ENCODE measurements at regions not wholly inside any gene's neighbourhood (a gene's known extent, or its start where the extent isn't known, plus 50 kb on each side); places are given as distances from the start of the nearest gene placed in this dataset.

GRCh38 chr18:24976502-24976901 lies 375.5 kb downstream of the ZNF521 start:
- Histone ChIP-seq H3K4me3 (no peak overlapping the region), H3K36me3 (no peaks in the 10 kb centered on the region), H3K9me3 (no peaks in the 10 kb centered on the region), H3K27me3 (peaks cover 0 to 12% (median 0%) of the 10 kb centered on the region in 4 donors), H3K4me1 (no peaks in the 10 kb centered on the region), H3K27ac (replicated peaks in 1 of 4) (no peak overlapping the region)
- intact Hi-C loops (cut with DNase I): no loop called here
- DNase-seq (ENCODE audit: extremely low spot score): no peak
- WGBS: 82% methylated on average over 4 of the region's 4 CpGs
- TF ChIP-seq POLR2AphosphoS5 (IDR thresholded peaks at IDR 0.05): no peak
- TF ChIP-seq EP300 (IDR thresholded peaks at IDR 0.05): no peak
- TF ChIP-seq, protein P1, sequence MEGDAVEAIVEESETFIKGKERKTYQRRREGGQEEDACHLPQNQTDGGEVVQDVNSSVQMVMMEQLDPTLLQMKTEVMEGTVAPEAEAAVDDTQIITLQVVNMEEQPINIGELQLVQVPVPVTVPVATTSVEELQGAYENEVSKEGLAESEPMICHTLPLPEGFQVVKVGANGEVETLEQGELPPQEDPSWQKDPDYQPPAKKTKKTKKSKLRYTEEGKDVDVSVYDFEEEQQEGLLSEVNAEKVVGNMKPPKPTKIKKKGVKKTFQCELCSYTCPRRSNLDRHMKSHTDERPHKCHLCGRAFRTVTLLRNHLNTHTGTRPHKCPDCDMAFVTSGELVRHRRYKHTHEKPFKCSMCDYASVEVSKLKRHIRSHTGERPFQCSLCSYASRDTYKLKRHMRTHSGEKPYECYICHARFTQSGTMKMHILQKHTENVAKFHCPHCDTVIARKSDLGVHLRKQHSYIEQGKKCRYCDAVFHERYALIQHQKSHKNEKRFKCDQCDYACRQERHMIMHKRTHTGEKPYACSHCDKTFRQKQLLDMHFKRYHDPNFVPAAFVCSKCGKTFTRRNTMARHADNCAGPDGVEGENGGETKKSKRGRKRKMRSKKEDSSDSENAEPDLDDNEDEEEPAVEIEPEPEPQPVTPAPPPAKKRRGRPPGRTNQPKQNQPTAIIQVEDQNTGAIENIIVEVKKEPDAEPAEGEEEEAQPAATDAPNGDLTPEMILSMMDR (IDR thresholded peaks at IDR 0.05): no peak
- TF ChIP-seq POLR2A (IDR thresholded peaks at IDR 0.05; ENCODE audit: low read depth): no peak

DNA sequence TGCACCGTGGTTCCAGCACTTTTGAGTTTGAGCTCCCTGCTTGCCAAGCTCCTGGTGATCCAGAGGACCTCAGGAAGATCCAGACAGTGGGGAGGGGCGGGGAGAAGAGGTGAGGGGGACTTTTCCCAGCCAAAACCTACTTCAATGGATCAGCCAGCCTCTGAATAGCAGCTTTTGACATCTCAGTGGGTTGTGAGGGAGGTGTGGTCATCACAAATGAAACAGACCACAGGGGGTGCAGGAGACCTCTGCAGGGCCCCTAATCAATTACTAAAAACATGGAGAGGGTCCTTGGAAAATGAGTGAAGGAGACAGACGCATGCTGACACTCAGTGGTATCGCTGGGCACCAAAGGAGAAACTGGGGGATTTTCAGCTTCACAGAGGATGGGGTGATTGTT lies 372.7 kb downstream of the ZNF521 start:
- Histone ChIP-seq H3K9me3 (no peaks in the 10 kb centered on the region), H3K27me3 (peaks cover 0 to 17% (median 0%) of the 10 kb centered on the region in 4 donors), H3K4me3 (no peak overlapping the region), H3K27ac (replicated peaks in 1 of 4) (no peak overlapping the region), H3K36me3 (no peaks in the 10 kb centered on the region), H3K4me1 (no peaks in the 10 kb centered on the region)
- intact Hi-C loops (cut with DNase I): no loop called here
- TF ChIP-seq POLR2A (IDR thresholded peaks at IDR 0.05; ENCODE audit: low read depth) (no peak), POLR2AphosphoS5 (IDR thresholded peaks at IDR 0.05) (no peak), EP300 (IDR thresholded peaks at IDR 0.05) (no peak)
- TF ChIP-seq, protein P1 (IDR thresholded peaks at IDR 0.05): no peak
- 59% methylated on average over 4 of the region's 4 CpGs for WGBS
- DNase-seq (ENCODE audit: extremely low spot score): no peak

DNA sequence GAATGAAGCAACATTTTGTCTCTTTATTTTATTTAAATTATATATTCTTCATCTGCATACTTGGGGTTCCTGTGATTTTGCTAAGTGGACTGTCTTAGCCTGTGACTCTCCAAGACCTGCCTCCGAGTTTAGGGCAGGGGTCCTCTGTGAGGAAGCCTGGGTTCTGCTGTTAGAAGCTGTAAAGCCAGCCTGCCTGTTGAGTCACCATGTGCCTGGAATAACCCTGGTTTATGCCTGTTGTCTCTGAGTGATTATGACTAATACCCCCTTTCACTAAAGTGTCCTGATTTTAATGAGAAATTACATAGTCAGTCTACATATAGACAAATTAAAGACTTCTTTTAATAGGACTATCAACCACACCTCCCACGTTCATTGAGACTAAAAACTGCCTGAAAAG lies 369.1 kb downstream of the ZNF521 start:
- H3K27ac ChIP-seq (replicated peaks in 1 of 4): no peak overlapping the region
- H3K4me1 ChIP-seq: no peaks in the 10 kb centered on the region
- no peak overlapping the region for H3K4me3 ChIP-seq
- H3K27me3 ChIP-seq: peaks cover 0 to 17% (median 0%) of the 10 kb centered on the region in 4 donors
- H3K36me3 ChIP-seq: no peaks in the 10 kb centered on the region
- TF ChIP-seq, protein P1 (IDR thresholded peaks at IDR 0.05): no peak
- TF ChIP-seq POLR2A (IDR thresholded peaks at IDR 0.05; ENCODE audit: low read depth): no peak
- DNase-seq (ENCODE audit: extremely low spot score): no peak
- WGBS: 91% methylated on average over 2 of the region's 2 CpGs
- intact Hi-C loops (cut with DNase I): no loop called here
- no peaks in the 10 kb centered on the region for H3K9me3 ChIP-seq

GRCh38 chr18:24983566-24984139 lies 368.3 kb downstream of the ZNF521 start:
- 74% methylated on average over 8 of the region's 8 CpGs for WGBS
- no peaks in the 10 kb centered on the region for H3K4me1 ChIP-seq
- H3K36me3 ChIP-seq: no peaks in the 10 kb centered on the region
- peaks cover 0 to 23% (median 0%) of the 10 kb centered on the region in 4 donors for H3K27me3 ChIP-seq
- TF ChIP-seq POLR2AphosphoS5 (IDR thresholded peaks at IDR 0.05) (no peak), POLR2A (IDR thresholded peaks at IDR 0.05; ENCODE audit: low read depth) (no peak), EP300 (IDR thresholded peaks at IDR 0.05) (no peak)
- TF ChIP-seq, protein P1 (IDR thresholded peaks at IDR 0.05): no peak
- no peak for DNase-seq (ENCODE audit: extremely low spot score)
- no peak overlapping the region for H3K4me3 ChIP-seq
- H3K9me3 ChIP-seq: no peaks in the 10 kb centered on the region
- no peak overlapping the region for H3K27ac ChIP-seq (replicated peaks in 1 of 4)
- intact Hi-C loops (cut with DNase I): no loop called here

GRCh38 chr18:24985586-24985985 lies 366.4 kb downstream of the ZNF521 start:
- no peak for DNase-seq (ENCODE audit: extremely low spot score)
- H3K9me3 ChIP-seq: no peaks in the 10 kb centered on the region
- H3K36me3 ChIP-seq: no peaks in the 10 kb centered on the region
- WGBS: 84% methylated on average over 4 of the region's 4 CpGs
- no peak for TF ChIP-seq POLR2A (IDR thresholded peaks at IDR 0.05; ENCODE audit: low read depth)
- no peak for TF ChIP-seq EP300 (IDR thresholded peaks at IDR 0.05)
- TF ChIP-seq, protein P1 (IDR thresholded peaks at IDR 0.05): no peak
- no peak for TF ChIP-seq POLR2AphosphoS5 (IDR thresholded peaks at IDR 0.05)
- peaks cover 0 to 17% (median 0%) of the 10 kb centered on the region in 4 donors for H3K27me3 ChIP-seq
- no peak overlapping the region for H3K4me3 ChIP-seq
- no peak overlapping the region for H3K27ac ChIP-seq (replicated peaks in 1 of 4)
- no peaks in the 10 kb centered on the region for H3K4me1 ChIP-seq
- intact Hi-C loops (cut with DNase I): no loop called here
